ENCODE measurements at regions not wholly inside any gene's neighbourhood (a gene's known extent, or its start where the extent isn't known, plus 50 kb on each side); places are given as distances from the start of the nearest gene placed in this dataset.

- peaks cover 2% of the 10 kb centered on the region for H3K9me3 Mint-ChIP-seq (ENCODE audit: low read depth, unreplicated experiment)
- H3K4me3 Mint-ChIP-seq (ENCODE audit: low read depth, unreplicated experiment), result no peak overlapping the region
- intact Hi-C loops (cut with micrococcal nuclease; ENCODE audit: unreplicated experiment), result no loop called here
- H3K4me1 Mint-ChIP-seq (ENCODE audit: low read depth, unreplicated experiment), result peaks cover 8% of the 10 kb centered on the region
- CTCF ChIA-PET, result no interaction called here
- no peaks in the 10 kb centered on the region for H3K36me3 Mint-ChIP-seq (ENCODE audit: insufficient read depth, unreplicated experiment)
- DNase-seq, result no peak
- BruUV-seq (replicated peaks), result no TSS peak
- no peak overlapping the region for H3K27ac Mint-ChIP-seq (ENCODE audit: unreplicated experiment)
- no peak for TF ChIP-seq CTCF (IDR thresholded peaks at IDR 0.05; ENCODE audit: unreplicated experiment)
- H3K27me3 Mint-ChIP-seq (ENCODE audit: unreplicated experiment), result no peaks in the 10 kb centered on the region
Measured at GRCh38 chr9:81146684-81147337, 542.5 kb downstream of the TLE1 start.

- Mint-ChIP-seq H3K4me1 (ENCODE audit: low read depth, unreplicated experiment) (peaks cover 8% of the 10 kb centered on the region), H3K36me3 (ENCODE audit: insufficient read depth, unreplicated experiment) (no peaks in the 10 kb centered on the region), H3K4me3 (ENCODE audit: low read depth, unreplicated experiment) (no peak overlapping the region), H3K27ac (ENCODE audit: unreplicated experiment) (no peak overlapping the region), H3K27me3 (ENCODE audit: unreplicated experiment) (no peaks in the 10 kb centered on the region), H3K9me3 (ENCODE audit: low read depth, unreplicated experiment) (peaks cover 2% of the 10 kb centered on the region)
- no peak for DNase-seq
- intact Hi-C loops (cut with micrococcal nuclease; ENCODE audit: unreplicated experiment), result no loop called here
- CTCF ChIA-PET, result no interaction called here
- BruUV-seq (replicated peaks), result no TSS peak
- TF ChIP-seq CTCF (IDR thresholded peaks at IDR 0.05; ENCODE audit: unreplicated experiment), result no peak
Measured at GRCh38 chr9:81146241-81146640, 543.1 kb downstream of the TLE1 start.

- intact Hi-C loops (cut with micrococcal nuclease; ENCODE audit: unreplicated experiment), result no loop called here
- no TSS peak for BruUV-seq (replicated peaks)
- Mint-ChIP-seq H3K27me3 (ENCODE audit: unreplicated experiment) (no peaks in the 10 kb centered on the region), H3K4me3 (ENCODE audit: low read depth, unreplicated experiment) (no peak overlapping the region), H3K4me1 (ENCODE audit: low read depth, unreplicated experiment) (peaks cover 8% of the 10 kb centered on the region), H3K36me3 (ENCODE audit: insufficient read depth, unreplicated experiment) (no peaks in the 10 kb centered on the region), H3K9me3 (ENCODE audit: low read depth, unreplicated experiment) (peaks cover 2% of the 10 kb centered on the region), H3K27ac (ENCODE audit: unreplicated experiment) (no peak overlapping the region)
- CTCF ChIA-PET, result no interaction called here
- TF ChIP-seq CTCF (IDR thresholded peaks at IDR 0.05; ENCODE audit: unreplicated experiment), result no peak
- no peak for DNase-seq
Measured at GRCh38 chr9:81145331-81145963, 543.9 kb downstream of the TLE1 start.

GRCh38 chr9:81141961-81142360 is 547.4 kb downstream of the TLE1 start:
- H3K9me3 Mint-ChIP-seq (ENCODE audit: low read depth, unreplicated experiment), result peaks cover 2% of the 10 kb centered on the region
- intact Hi-C loops (cut with micrococcal nuclease; ENCODE audit: unreplicated experiment), result no loop called here
- no peaks in the 10 kb centered on the region for H3K36me3 Mint-ChIP-seq (ENCODE audit: insufficient read depth, unreplicated experiment)
- H3K4me3 Mint-ChIP-seq (ENCODE audit: low read depth, unreplicated experiment), result no peak overlapping the region
- no peaks in the 10 kb centered on the region for H3K27me3 Mint-ChIP-seq (ENCODE audit: unreplicated experiment)
- no TSS peak for BruUV-seq (replicated peaks)
- H3K4me1 Mint-ChIP-seq (ENCODE audit: low read depth, unreplicated experiment), result peaks cover 6% of the 10 kb centered on the region
- no peak overlapping the region for H3K27ac Mint-ChIP-seq (ENCODE audit: unreplicated experiment)
- no peak for DNase-seq
- no peak for TF ChIP-seq CTCF (IDR thresholded peaks at IDR 0.05; ENCODE audit: unreplicated experiment)
- CTCF ChIA-PET, result interaction anchor here (0.6 kb wide), 1 partner anchor 9 kb away, joined by 3 read pairs; no protein-coding TSS in a partner anchor
